PFSK-1 (cell line): ENCODE measurements at regions not wholly inside any gene's neighbourhood (a gene's known extent, or its start where the extent isn't known, plus 50 kb on each side); places are given as distances from the start of the nearest gene placed in this dataset.

Experiments
- POLR2AphosphoS5 ChIP-seq: IDR thresholded peaks from 2 replicates; pipeline ENCODE4 v1.6.1; 2012; ENCODE audit warnings: low read depth, mild to moderate bottlenecking, control low read depth, low read length, moderate library complexity
- REST ChIP-seq, 2 experiments: IDR thresholded peaks; 2 replicates each; pipeline versions ENCODE4 v1.6.1 to v1.8.0; 2011 to 2012; ENCODE audit warnings: low read depth in 2 of 2, low read length in 2 of 2, control low read depth in 1 of 2, inconsistent platforms in 1 of 2, mild to moderate bottlenecking in 1 of 2, moderate library complexity in 1 of 2; ENCODE audit not compliant: insufficient read depth in 1 of 2

GRCh38 chr4:29013341-29013740 is 1706.8 kb upstream of the PCDH7 start:
- TF ChIP-seq POLR2AphosphoS5 (no peak), REST (IDR thresholded peaks at IDR 0.05; ENCODE audit: insufficient read depth in 1 of 2, low read depth in 2 of 2, low read length in 2 of 2) (no peak)
